ENCODE measurements at regions not wholly inside any gene's neighbourhood (a gene's known extent, or its start where the extent isn't known, plus 50 kb on each side); places are given as distances from the start of the nearest gene placed in this dataset.

- H3F3A ChIP-seq (ENCODE audit: insufficient read depth, low read length, poor library complexity, severe bottlenecking): no peaks in the 10 kb centered on the region
- H3K79me2 ChIP-seq (replicated peaks; ENCODE audit: insufficient read depth, low read length): no peaks in the 10 kb centered on the region
- H3K27ac ChIP-seq (ENCODE audit: low read length): no peak overlapping the region
- H3K4me3 ChIP-seq (ENCODE audit: low read length): no peak overlapping the region
- TF ChIP-seq RAD21 (conservative IDR thresholded peaks at IDR 0.05) (no peak), EP300 (conservative IDR thresholded peaks at IDR 0.05; ENCODE audit: poor library complexity, severe bottlenecking) (no peak), POLR2AphosphoS5 (IDR thresholded peaks at IDR 0.05) (no peak), MXI1 (conservative IDR thresholded peaks at IDR 0.05; ENCODE audit: poor library complexity, severe bottlenecking) (no peak), TAF1 (IDR thresholded peaks at IDR 0.05; ENCODE audit: low read depth) (no peak), EZH2 (IDR thresholded peaks at IDR 0.05; ENCODE audit: borderline replicate concordance, insufficient read depth, low read length, poor library complexity, severe bottlenecking) (no peak)
- TF ChIP-seq, protein P1, sequence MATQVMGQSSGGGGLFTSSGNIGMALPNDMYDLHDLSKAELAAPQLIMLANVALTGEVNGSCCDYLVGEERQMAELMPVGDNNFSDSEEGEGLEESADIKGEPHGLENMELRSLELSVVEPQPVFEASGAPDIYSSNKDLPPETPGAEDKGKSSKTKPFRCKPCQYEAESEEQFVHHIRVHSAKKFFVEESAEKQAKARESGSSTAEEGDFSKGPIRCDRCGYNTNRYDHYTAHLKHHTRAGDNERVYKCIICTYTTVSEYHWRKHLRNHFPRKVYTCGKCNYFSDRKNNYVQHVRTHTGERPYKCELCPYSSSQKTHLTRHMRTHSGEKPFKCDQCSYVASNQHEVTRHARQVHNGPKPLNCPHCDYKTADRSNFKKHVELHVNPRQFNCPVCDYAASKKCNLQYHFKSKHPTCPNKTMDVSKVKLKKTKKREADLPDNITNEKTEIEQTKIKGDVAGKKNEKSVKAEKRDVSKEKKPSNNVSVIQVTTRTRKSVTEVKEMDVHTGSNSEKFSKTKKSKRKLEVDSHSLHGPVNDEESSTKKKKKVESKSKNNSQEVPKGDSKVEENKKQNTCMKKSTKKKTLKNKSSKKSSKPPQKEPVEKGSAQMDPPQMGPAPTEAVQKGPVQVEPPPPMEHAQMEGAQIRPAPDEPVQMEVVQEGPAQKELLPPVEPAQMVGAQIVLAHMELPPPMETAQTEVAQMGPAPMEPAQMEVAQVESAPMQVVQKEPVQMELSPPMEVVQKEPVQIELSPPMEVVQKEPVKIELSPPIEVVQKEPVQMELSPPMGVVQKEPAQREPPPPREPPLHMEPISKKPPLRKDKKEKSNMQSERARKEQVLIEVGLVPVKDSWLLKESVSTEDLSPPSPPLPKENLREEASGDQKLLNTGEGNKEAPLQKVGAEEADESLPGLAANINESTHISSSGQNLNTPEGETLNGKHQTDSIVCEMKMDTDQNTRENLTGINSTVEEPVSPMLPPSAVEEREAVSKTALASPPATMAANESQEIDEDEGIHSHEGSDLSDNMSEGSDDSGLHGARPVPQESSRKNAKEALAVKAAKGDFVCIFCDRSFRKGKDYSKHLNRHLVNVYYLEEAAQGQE (IDR thresholded peaks at IDR 0.05; ENCODE audit: borderline replicate concordance): no peak
- TF ChIP-seq, protein P2, sequence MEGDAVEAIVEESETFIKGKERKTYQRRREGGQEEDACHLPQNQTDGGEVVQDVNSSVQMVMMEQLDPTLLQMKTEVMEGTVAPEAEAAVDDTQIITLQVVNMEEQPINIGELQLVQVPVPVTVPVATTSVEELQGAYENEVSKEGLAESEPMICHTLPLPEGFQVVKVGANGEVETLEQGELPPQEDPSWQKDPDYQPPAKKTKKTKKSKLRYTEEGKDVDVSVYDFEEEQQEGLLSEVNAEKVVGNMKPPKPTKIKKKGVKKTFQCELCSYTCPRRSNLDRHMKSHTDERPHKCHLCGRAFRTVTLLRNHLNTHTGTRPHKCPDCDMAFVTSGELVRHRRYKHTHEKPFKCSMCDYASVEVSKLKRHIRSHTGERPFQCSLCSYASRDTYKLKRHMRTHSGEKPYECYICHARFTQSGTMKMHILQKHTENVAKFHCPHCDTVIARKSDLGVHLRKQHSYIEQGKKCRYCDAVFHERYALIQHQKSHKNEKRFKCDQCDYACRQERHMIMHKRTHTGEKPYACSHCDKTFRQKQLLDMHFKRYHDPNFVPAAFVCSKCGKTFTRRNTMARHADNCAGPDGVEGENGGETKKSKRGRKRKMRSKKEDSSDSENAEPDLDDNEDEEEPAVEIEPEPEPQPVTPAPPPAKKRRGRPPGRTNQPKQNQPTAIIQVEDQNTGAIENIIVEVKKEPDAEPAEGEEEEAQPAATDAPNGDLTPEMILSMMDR (IDR thresholded peaks at IDR 0.05; ENCODE audit: poor library complexity, severe bottlenecking): no peak
- no peak overlapping the region for H2AFZ ChIP-seq (ENCODE audit: low read depth, low read length)
- H3K36me3 ChIP-seq (ENCODE audit: insufficient read depth, low read length): no peaks in the 10 kb centered on the region
- H3K9me2 ChIP-seq (ENCODE audit: insufficient read depth, low read length): no peaks in the 10 kb centered on the region
- H4K20me1 ChIP-seq (ENCODE audit: insufficient read depth): no peaks in the 10 kb centered on the region
- no peaks in the 10 kb centered on the region for H3K27me3 ChIP-seq (ENCODE audit: insufficient read depth, low read depth, low read length)
- H3K9ac ChIP-seq (ENCODE audit: low read length): no peak overlapping the region
- no peak overlapping the region for H3K4me2 ChIP-seq (ENCODE audit: low read length)
- H3K9me3 ChIP-seq (ENCODE audit: low read length): no peaks in the 10 kb centered on the region
Measured at GRCh38 chr14:97873291-97873690, 1076.1 kb downstream of the VRK1 start.

- H2AFZ ChIP-seq (ENCODE audit: low read depth, low read length): no peak overlapping the region
- H3K27ac ChIP-seq (ENCODE audit: low read length): no peak overlapping the region
- H3K9me3 ChIP-seq (ENCODE audit: low read length): no peaks in the 10 kb centered on the region
- H3F3A ChIP-seq (ENCODE audit: insufficient read depth, low read length, poor library complexity, severe bottlenecking): no peaks in the 10 kb centered on the region
- no peak overlapping the region for H3K4me2 ChIP-seq (ENCODE audit: low read length)
- H3K9ac ChIP-seq (ENCODE audit: low read length): no peak overlapping the region
- H3K9me2 ChIP-seq (ENCODE audit: insufficient read depth, low read length): no peaks in the 10 kb centered on the region
- no peaks in the 10 kb centered on the region for H3K79me2 ChIP-seq (replicated peaks; ENCODE audit: insufficient read depth, low read length)
- H4K20me1 ChIP-seq (ENCODE audit: insufficient read depth): no peaks in the 10 kb centered on the region
- no peaks in the 10 kb centered on the region for H3K36me3 ChIP-seq (ENCODE audit: insufficient read depth, low read length)
- TF ChIP-seq RAD21 (conservative IDR thresholded peaks at IDR 0.05): no peak
- no peak for TF ChIP-seq TAF1 (IDR thresholded peaks at IDR 0.05; ENCODE audit: low read depth)
- TF ChIP-seq, protein P2 (IDR thresholded peaks at IDR 0.05; ENCODE audit: poor library complexity, severe bottlenecking): no peak
- TF ChIP-seq, protein P1 (IDR thresholded peaks at IDR 0.05; ENCODE audit: borderline replicate concordance): no peak
- TF ChIP-seq POLR2AphosphoS5 (IDR thresholded peaks at IDR 0.05): no peak
- no peak for TF ChIP-seq MXI1 (conservative IDR thresholded peaks at IDR 0.05; ENCODE audit: poor library complexity, severe bottlenecking)
- no peak for TF ChIP-seq EZH2 (IDR thresholded peaks at IDR 0.05; ENCODE audit: borderline replicate concordance, insufficient read depth, low read length, poor library complexity, severe bottlenecking)
- TF ChIP-seq EP300 (conservative IDR thresholded peaks at IDR 0.05; ENCODE audit: poor library complexity, severe bottlenecking): no peak
- no peak for TF ChIP-seq SMC3 (conservative IDR thresholded peaks at IDR 0.05; ENCODE audit: poor library complexity)
- no peaks in the 10 kb centered on the region for H3K27me3 ChIP-seq (ENCODE audit: insufficient read depth, low read depth, low read length)
- H3K4me3 ChIP-seq (ENCODE audit: low read length): no peak overlapping the region
Measured at GRCh38 chr14:97874394-97874793, 1077.2 kb downstream of the VRK1 start.

All from neural cell (in vitro differentiated cells).